ENCODE measurements at regions not wholly inside any gene's neighbourhood (a gene's known extent, or its start where the extent isn't known, plus 50 kb on each side); places are given as distances from the start of the nearest gene placed in this dataset.

DNA sequence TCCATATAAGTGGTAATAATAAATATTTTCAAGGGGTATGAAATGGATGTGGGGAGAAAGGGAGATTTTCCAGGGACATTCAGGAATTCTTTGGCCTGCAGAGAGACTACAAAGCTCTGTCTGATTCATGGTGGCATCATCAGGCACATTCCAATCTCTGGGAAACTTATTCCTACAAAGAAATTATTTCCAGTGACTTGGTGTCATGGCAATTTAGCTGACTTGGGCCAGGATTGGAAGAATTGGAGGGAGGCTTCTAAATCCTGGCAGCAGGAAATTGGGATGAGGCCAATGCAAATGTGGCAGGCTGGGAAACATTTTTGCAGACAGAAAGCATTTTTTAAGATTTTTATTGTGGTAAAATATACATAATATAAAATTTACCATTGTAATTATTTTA is 204.6 kb downstream of the RTL9 start:
- Mint-ChIP-seq H3K27me3 (ENCODE audit: low read depth) (no peaks in the 10 kb centered on the region), H3K9me3 (ENCODE audit: low read depth) (peaks cover 18% of the 10 kb centered on the region), H3K27ac (ENCODE audit: unreplicated experiment) (no peak overlapping the region), H3K36me3 (ENCODE audit: low read depth) (peaks cover 2% of the 10 kb centered on the region), H3K4me1 (ENCODE audit: low read depth) (peaks cover 3% of the 10 kb centered on the region), H3K4me3 (ENCODE audit: unreplicated experiment) (no peak overlapping the region)
- DNase-seq (ENCODE audit: low spot score) = no peak
- no peak for TF ChIP-seq CTCF (IDR thresholded peaks at IDR 0.05)

GRCh38 chrX:110568441-110568840 is 209.8 kb downstream of the RTL9 start:
- no peak overlapping the region for H3K27ac Mint-ChIP-seq (ENCODE audit: unreplicated experiment)
- no peaks in the 10 kb centered on the region for H3K27me3 Mint-ChIP-seq (ENCODE audit: low read depth)
- no peaks in the 10 kb centered on the region for H3K4me1 Mint-ChIP-seq (ENCODE audit: low read depth)
- H3K9me3 Mint-ChIP-seq (ENCODE audit: low read depth) = peaks cover 14% of the 10 kb centered on the region
- TF ChIP-seq CTCF (IDR thresholded peaks at IDR 0.05) = no peak
- H3K36me3 Mint-ChIP-seq (ENCODE audit: low read depth) = peaks cover 2% of the 10 kb centered on the region
- DNase-seq (ENCODE audit: low spot score) = no peak
- H3K4me3 Mint-ChIP-seq (ENCODE audit: unreplicated experiment) = no peak overlapping the region

DNA sequence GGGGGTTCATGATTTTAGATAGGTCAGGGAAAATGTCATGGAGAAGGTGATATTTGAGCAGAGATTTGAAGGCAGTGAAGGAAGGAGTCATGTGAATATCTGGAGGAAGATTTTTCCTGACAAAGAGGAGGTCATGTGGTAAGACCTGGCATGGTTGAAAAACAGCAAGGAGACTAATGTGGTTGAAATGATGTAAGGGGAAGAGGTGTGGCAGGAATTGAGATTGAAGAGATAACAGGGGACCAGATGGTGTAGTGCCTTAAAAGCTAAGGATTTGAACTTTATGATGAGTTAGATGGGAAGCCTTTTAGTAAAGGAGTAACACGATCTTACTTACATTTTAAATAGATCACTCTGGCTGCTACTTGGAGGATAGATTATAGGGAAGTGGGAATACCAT is 210.9 kb downstream of the RTL9 start:
- H3K36me3 Mint-ChIP-seq (ENCODE audit: low read depth) = peaks cover 2% of the 10 kb centered on the region
- no peak overlapping the region for H3K4me3 Mint-ChIP-seq (ENCODE audit: unreplicated experiment)
- no peaks in the 10 kb centered on the region for H3K4me1 Mint-ChIP-seq (ENCODE audit: low read depth)
- H3K27me3 Mint-ChIP-seq (ENCODE audit: low read depth) = no peaks in the 10 kb centered on the region
- no peak for DNase-seq (ENCODE audit: low spot score)
- TF ChIP-seq CTCF (IDR thresholded peaks at IDR 0.05) = no peak
- H3K9me3 Mint-ChIP-seq (ENCODE audit: low read depth) = peaks cover 10% of the 10 kb centered on the region
- H3K27ac Mint-ChIP-seq (ENCODE audit: unreplicated experiment) = no peak overlapping the region

GRCh38 chrX:110578270-110578669 is 217.3 kb downstream of the CHRDL1 start:
- H3K4me3 Mint-ChIP-seq (ENCODE audit: unreplicated experiment) = no peak overlapping the region
- H3K27me3 Mint-ChIP-seq (ENCODE audit: low read depth) = peaks cover 14% of the 10 kb centered on the region
- peaks cover 6% of the 10 kb centered on the region for H3K9me3 Mint-ChIP-seq (ENCODE audit: low read depth)
- no peaks in the 10 kb centered on the region for H3K4me1 Mint-ChIP-seq (ENCODE audit: low read depth)
- H3K36me3 Mint-ChIP-seq (ENCODE audit: low read depth) = peaks cover 2% of the 10 kb centered on the region
- no peak for TF ChIP-seq CTCF (IDR thresholded peaks at IDR 0.05)
- DNase-seq (ENCODE audit: low spot score) = no peak
- no peak overlapping the region for H3K27ac Mint-ChIP-seq (ENCODE audit: unreplicated experiment)

- no peak overlapping the region for H3K27ac Mint-ChIP-seq (ENCODE audit: unreplicated experiment)
- peaks cover 30% of the 10 kb centered on the region for H3K27me3 Mint-ChIP-seq (ENCODE audit: low read depth)
- no peak overlapping the region for H3K4me3 Mint-ChIP-seq (ENCODE audit: unreplicated experiment)
- peaks cover 6% of the 10 kb centered on the region for H3K9me3 Mint-ChIP-seq (ENCODE audit: low read depth)
- H3K4me1 Mint-ChIP-seq (ENCODE audit: low read depth) = no peaks in the 10 kb centered on the region
- TF ChIP-seq CTCF (IDR thresholded peaks at IDR 0.05) = no peak
- H3K36me3 Mint-ChIP-seq (ENCODE audit: low read depth) = peaks cover 2% of the 10 kb centered on the region
- no peak for DNase-seq (ENCODE audit: low spot score)
Measured at GRCh38 chrX:110584083-110584482, 211.5 kb downstream of the CHRDL1 start.
